NCI-H1105 (cell line): ENCODE measurements at regions not wholly inside any gene's neighbourhood (a gene's known extent, or its start where the extent isn't known, plus 50 kb on each side); places are given as distances from the start of the nearest gene placed in this dataset.
"Not testable (repeated sequence)": the region's sequence is repeated elsewhere in the genome, so short reads cannot be mapped to it uniquely, and the experiment has no call there.

Source experiments
- DNase-seq: peaks from one replicate; lab custom pipeline; 2025; lab: John Stamatoyannopoulos, UW

DNA sequence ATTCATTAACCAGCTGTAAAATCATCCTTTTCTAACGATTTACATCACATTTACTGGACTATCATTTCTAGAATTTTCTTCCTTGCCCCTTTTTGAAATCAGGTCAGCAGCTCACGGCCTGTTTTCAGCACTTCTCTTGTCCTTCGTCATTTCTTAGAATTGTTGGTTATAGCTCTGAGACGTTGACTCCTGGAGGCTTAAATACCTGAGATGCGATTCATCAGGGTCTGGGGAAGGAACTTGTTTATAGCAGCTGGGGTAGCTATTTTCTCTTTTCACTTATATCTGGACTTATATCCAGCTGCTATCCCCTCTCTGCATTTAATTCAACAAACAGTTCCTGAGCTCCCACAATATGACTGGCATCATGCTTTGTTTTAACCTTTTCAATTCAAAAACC is 338.7 kb upstream of the TNRC6C start:
- no peak for DNase-seq

DNA sequence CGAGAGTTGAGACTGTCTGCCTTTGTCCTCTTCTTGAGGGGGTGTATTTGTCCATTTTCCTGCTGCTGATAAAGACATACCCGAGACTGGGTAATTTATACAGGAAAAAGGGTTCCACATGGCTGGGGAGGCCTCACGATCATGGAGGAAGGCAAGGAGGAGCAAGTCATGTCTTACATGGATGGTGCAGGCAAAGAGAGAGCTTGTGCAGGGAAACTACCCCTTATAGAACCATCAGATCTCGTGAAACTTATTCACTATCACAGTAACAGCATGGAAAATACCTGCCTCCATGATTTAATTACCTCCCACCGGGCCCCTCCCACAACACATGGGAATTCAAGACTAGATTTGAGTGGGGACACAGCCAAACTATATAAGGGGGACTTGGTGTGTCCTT is 338.2 kb upstream of the TNRC6C start:
- DNase-seq: no peak

GRCh38 chr17:77622084-77622483 is 336.4 kb upstream of the TNRC6C start:
- DNase-seq: not testable (repeated sequence)

- DNase-seq: peak; percentile 63
Measured at GRCh38 chr17:77622647-77623046, 335.9 kb upstream of the TNRC6C start.

- DNase-seq: not testable (repeated sequence)
Measured at GRCh38 chr17:77623321-77623720, 335.2 kb upstream of the TNRC6C start.

GRCh38 chr17:77628035-77628434 is 330.5 kb upstream of the TNRC6C start:
- DNase-seq: no peak

DNA sequence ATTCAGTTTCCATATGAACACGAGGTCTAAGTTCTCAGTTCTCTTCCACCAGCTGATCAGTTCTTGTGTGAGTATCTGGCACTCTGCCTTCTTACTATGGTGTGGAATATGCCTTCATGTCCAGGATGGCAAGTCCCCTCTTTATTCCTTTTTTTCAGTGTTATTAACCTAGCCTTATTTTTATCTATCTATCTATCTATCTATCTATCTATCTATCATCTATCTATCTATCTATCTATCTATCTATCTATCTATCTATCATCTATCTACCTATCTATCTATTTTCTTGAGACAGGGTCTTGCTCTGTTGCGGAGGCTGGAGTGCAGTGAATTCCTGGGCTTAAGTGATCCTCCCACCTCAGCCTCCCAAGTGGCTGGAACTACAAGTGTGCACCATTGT is 329.2 kb upstream of the TNRC6C start:
- DNase-seq: not testable (repeated sequence)

- no peak for DNase-seq
Measured at GRCh38 chr17:77631307-77631706, 327.2 kb upstream of the TNRC6C start.

GRCh38 chr17:77632619-77633018 is 325.9 kb upstream of the TNRC6C start:
- no peak for DNase-seq

- no peak for DNase-seq
Measured at GRCh38 chr17:77634710-77635109, 323.8 kb upstream of the TNRC6C start.

GRCh38 chr17:77635176-77635575 is 323.3 kb upstream of the TNRC6C start:
- DNase-seq: no peak

GRCh38 chr17:77635785-77636184 is 322.7 kb upstream of the TNRC6C start:
- DNase-seq: not testable (repeated sequence)

GRCh38 chr17:77636835-77637817 is 321.4 kb upstream of the TNRC6C start:
- no peak for DNase-seq

- DNase-seq: no peak
Measured at GRCh38 chr17:77637818-77638575, 320.5 kb upstream of the TNRC6C start.

- DNase-seq: no peak
Measured at GRCh38 chr17:77640252-77640651, 318.3 kb upstream of the TNRC6C start.

GRCh38 chr17:77640916-77641605 is 317.4 kb upstream of the TNRC6C start:
- no peak for DNase-seq

DNA sequence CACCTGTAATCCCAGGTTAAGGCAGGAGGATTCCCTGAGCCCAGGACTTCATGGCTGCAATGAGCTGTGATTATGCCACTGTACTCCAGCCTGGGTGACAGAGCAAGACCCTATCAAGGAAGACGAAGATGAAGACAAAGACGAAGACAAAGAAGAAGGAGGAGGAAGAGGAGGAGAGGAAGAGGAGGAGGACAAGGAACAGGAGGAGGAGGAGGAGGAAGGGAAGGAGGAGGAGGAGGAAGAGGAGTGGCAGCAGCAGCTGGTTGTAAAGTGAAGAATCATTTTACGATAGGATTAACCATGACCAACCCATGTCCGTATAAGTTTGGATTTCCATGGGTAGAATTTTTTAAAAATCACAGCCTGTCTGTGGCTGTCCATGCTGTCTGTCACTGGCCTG is 316.8 kb upstream of the TNRC6C start:
- DNase-seq: no peak

DNA sequence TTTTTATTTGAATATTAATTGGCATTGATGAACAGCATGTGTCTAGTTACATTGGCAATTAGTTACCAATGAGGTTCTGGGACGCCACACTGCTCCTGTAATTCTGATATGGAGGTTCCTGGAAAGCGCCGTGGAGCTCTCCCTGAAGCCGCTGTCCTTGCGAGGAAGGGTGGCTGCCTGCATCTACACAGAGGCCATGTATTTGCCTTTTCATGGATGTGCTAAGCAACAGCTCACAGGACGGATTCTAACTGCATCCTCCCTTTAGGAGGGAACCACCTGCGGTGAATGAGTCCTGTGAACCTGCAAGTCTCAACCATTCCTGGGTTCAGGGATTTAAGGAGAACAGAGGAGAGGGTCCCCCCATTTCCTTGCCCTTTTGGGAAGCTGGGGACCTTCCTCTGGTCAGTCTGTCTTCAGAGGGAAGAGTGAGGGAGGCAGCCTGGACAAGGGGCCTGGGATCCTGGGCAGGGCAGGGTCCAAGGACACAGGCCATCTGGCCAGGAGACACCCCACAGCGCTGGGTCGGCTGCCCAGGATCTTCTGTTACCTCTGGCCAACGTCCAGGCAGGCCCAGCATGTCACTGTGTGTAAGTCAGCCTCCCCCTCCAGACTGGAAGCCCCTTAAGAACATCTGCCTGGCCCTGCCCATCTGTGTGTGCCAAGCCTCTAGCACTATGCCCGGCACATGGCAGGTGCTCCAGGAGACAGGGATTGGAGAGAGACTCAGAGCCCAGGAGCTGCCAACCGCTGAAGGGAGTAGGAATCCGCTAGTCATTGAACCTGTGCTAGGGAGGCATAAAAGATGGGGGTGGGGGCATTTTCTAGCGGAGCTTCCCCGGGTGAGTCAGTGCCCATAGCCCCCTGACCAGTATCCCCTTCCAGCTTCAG is 314.1 kb upstream of the TNRC6C start:
- DNase-seq: no peak

DNA sequence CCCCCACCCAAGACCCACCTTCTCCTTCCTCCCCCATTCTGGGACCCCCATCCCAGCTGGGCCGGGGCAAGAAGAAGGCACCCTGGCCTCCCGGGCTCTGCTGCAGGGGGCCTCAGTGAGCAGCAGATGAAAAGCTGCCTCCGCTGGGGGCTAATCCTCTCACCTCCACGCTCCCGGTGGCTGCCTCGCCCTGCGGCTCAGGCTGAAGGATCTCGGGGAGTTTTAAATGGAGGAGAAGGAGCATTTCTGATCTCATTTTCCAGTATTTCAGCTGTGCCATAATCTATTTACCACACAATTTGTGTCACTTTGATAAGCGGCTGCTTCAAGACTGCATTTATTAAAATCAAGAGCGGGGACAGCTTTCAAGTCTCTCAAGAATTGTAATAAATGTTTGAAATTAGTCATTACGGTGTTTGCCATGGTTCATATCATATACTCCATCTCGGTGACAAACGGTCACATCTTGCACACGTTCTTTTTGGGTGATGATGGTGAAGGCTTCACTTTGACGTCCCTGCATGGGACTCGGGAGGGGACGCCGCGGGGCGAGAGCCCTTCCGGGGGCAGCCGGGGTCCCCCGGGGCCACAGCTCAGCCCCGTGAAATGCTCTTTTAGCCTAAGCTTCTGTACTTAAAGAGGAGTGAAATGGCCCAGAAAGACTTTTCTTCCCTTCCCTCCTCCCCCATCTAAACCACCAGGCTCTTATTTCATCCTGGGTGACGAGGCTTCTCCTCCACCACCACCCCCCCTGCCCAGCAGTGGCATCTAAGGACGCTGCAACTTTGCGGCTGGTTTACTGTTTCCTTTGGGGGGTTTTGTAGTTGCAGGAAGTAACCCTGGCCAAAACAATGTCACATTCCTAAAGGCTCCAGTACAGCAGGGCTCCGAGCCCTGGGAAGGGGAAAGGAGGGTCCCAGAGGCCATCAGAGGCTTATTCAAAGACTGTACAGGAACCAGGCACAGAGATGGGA is 313.1 kb upstream of the TNRC6C start:
- DNase-seq: no peak

DNA sequence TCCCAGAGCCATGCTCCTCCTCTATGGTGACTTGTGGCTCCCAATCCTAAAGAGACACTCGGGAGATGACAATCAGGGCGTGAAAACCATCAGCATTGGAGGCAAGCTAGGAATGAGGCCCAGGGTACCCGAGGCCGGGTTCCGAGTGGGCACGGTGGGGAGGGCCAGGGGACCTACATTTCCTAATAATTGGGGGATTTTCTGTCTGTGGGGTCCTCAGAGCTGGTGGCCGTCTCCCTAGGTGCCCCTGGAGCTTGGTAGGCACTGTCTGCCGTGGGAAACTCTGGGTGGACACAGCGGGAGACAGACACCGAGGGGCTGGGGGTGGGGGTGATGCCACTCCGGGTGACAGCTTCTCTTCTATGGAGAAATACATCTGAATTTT is 312.5 kb upstream of the TNRC6C start:
- no peak for DNase-seq
